ENCODE measurements at regions not wholly inside any gene's neighbourhood (a gene's known extent, or its start where the extent isn't known, plus 50 kb on each side); places are given as distances from the start of the nearest gene placed in this dataset.

DNA sequence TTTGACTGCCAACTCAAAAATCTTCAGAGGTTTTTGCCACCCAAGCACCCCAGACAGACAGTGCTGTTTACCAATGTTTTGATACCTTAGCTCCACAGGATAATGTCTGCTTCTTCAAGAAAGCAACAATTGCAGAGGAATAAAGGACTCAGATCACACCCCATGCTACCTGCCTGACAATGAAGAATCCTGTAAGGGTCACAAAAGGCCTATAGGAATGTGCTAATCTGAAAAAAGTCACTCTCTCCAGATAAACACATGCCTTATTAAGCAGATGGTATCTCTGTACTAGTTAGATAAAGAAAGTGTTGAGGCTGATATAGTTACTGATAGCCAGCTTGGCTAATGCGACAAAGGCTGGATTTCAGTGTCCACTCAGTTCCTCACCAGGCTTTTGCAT, 1076.7 kb upstream of the SORCS1 start:
- Mint-ChIP-seq H3K9me3 (peaks cover 17% of the 10 kb centered on the region), H3K4me1 (no peaks in the 10 kb centered on the region), H3K4me3 (no peak overlapping the region), H3K36me3 (no peaks in the 10 kb centered on the region), H3K27ac (no peak overlapping the region)
- ATAC-seq (no peak), DNase-seq (ENCODE audit: low spot score in 2 of 2) (no peak)

DNA sequence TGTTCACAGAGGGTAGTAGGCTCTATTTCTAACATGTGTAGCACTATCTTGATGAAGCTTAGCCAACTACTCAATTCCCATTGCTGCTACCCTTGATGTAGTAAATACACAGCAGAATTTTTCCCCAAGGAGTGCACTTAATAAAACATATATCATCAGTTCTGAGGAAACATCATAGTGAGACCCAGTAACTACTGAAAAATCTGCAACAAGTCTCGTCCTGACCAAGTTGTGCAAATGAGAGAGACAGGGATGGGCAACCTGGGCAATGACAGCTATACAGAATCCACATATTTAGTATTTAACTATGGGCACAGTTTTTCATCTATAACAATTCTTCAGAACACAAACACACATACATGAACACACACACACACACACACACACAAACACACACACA, 1073.8 kb upstream of the SORCS1 start:
- H3K36me3 Mint-ChIP-seq: no peaks in the 10 kb centered on the region
- DNase-seq (ENCODE audit: low spot score in 2 of 2) (no peak), ATAC-seq (no peak)
- peaks cover 20% of the 10 kb centered on the region for H3K9me3 Mint-ChIP-seq
- H3K4me1 Mint-ChIP-seq: no peaks in the 10 kb centered on the region
- no peak overlapping the region for H3K27ac Mint-ChIP-seq
- H3K4me3 Mint-ChIP-seq: no peak overlapping the region

DNA sequence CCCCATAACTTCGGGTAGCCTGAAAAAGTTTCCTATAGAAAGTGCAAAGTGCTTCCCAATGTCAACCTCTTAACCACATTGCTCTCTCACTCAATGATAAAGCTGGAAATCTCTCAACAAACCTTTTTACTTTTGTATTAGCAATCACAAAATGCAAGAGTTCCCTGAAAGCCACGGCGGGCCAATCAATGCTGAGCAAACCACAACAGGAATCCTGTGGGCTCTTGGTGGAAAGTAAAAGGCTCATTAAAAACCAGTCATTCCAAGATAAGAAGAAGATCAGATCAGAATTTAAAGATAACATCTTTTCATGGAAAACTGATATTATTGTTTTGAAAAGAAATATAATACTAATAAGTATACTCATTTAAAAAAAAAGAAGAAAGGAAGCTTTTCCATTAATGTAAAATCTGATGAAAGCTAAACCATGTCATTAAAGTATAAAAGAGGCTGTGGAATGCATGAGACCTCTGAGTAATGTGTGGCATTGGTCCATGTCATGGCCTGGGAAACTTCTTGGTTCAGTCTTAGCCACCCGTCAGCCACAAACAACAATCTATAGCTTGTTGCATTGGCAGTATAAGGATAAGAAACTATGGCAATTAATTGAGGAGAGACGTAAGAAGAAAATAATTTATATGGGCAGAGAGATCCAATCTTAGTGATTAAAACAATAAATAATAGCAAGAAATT, 1066.1 kb upstream of the SORCS1 start:
- DNase-seq (ENCODE audit: low spot score in 2 of 2) (no peak), ATAC-seq (no peak)
- Mint-ChIP-seq H3K4me1 (no peaks in the 10 kb centered on the region), H3K36me3 (no peaks in the 10 kb centered on the region), H3K9me3 (peaks cover 19% of the 10 kb centered on the region), H3K27ac (no peak overlapping the region), H3K4me3 (no peak overlapping the region)

DNA sequence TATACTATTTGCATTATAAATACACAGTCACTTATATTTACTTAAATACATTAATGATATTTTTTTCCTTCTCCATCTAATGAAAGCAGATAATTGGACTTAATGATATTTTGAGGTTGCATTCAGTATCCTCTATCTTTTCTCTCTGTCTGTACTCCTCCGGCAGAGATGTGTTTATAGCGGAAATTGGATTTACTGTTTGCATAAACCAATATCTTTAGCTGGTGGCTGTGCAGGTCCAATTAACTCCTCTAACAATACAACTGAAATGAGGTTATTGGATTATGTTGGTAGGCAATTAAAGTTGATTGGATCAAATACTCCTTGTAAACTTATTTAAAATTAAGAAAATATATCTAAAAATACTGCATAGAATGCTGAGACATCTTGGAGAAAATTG, 1044.2 kb upstream of the SORCS1 start:
- Mint-ChIP-seq H3K4me1 (no peaks in the 10 kb centered on the region), H3K9me3 (peaks cover 22% of the 10 kb centered on the region), H3K27ac (no peak overlapping the region), H3K36me3 (no peaks in the 10 kb centered on the region), H3K4me3 (no peak overlapping the region)
- DNase-seq (ENCODE audit: low spot score in 2 of 2): no peak
- ATAC-seq: no peak

DNA sequence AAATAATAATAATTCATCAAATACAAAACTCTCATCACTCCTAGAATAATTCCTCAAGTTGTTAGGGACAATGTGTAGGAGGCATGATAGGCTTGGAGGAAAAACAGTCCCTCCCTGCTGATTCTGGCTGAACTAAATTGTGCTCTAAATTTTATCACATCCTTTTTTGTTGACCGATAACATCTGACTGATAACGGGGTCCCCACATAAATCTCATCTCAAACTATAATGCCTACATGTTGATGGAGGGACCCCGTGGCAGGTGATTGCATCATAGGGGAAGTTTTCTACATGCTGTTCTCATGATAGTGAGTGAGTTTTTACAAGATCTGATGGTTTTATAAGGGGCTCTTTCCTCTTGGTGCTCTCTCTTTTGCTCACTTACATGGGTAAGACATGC, 1043.5 kb upstream of the SORCS1 start:
- Mint-ChIP-seq H3K4me1 (no peaks in the 10 kb centered on the region), H3K27ac (no peak overlapping the region), H3K36me3 (no peaks in the 10 kb centered on the region), H3K9me3 (peaks cover 22% of the 10 kb centered on the region), H3K4me3 (no peak overlapping the region)
- ATAC-seq: no peak
- no peak for DNase-seq (ENCODE audit: low spot score in 2 of 2)

DNA sequence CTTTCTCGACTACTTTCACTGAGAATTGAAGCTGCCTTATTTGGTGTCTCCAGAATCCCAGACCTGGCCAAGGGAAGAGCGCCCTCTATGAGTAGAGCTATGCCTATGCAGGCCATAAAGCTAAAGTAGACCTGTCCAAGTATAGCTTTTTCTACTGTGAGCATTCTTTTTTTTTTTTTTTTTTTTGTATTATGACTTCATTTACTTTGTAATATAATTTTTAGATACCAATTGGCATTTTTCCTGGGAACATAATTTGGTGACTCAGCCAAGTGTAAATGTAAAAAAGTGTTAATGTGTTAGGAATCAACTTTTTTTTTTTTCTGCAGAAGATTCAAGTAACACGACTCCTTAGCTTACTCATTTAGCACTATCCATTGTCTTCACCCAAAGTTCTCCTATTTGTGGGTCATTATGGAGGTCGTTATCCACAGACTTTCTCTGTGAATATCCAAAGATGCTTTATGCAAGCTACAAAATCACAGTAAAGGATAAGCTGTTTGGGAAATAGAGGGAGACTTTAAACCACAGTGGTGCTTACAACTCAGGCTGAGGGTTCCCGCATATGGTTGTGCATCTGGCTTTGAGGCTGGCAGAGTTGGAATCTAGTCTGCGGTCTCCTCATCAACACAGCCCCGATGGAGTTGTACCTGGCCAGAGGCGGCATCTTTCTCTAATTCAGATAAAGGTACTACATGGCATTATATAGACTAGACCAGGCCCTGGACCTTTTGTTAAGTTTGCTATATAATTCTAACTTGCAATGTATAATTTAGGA, 1040.2 kb upstream of the SORCS1 start:
- no peaks in the 10 kb centered on the region for H3K4me1 Mint-ChIP-seq
- DNase-seq (ENCODE audit: low spot score in 2 of 2) (no peak), ATAC-seq (no peak)
- H3K4me3 Mint-ChIP-seq: no peak overlapping the region
- H3K27ac Mint-ChIP-seq: no peak overlapping the region
- H3K36me3 Mint-ChIP-seq: no peaks in the 10 kb centered on the region
- peaks cover 21% of the 10 kb centered on the region for H3K9me3 Mint-ChIP-seq

DNA sequence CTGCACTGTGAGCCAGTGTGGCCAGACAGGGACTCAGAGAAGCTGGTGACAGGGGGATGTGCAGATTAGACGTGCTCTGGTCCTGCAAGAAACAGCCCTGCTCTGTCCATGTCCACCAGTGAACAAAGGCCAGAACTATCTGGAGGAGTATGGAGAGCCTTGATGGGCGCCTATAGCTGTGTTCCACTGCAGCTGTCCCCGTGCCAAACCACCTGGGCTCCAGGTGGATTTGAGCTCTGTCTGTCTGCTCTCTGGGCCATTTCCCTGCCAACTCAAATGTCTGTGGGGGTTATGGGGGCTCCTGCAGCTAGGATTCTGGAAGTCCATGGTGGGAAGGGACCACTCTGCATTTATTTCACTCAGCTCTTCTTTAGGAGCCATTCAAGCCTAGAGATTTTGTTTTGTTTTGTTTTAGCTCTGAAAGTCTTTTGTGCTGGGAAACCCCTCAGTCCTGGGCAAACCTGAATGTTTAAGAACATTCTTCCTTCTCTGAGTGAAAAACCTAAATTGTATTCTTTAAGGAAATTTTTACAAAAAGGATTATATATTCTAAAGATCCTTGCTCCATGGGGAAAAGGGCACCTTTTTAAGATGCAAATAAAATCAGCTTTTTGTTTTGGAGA, 1039.5 kb upstream of the SORCS1 start:
- Mint-ChIP-seq H3K36me3 (no peaks in the 10 kb centered on the region), H3K4me3 (no peak overlapping the region), H3K9me3 (peaks cover 21% of the 10 kb centered on the region), H3K4me1 (no peaks in the 10 kb centered on the region), H3K27ac (no peak overlapping the region)
- no peak for ATAC-seq
- DNase-seq (ENCODE audit: low spot score in 2 of 2): no peak

DNA sequence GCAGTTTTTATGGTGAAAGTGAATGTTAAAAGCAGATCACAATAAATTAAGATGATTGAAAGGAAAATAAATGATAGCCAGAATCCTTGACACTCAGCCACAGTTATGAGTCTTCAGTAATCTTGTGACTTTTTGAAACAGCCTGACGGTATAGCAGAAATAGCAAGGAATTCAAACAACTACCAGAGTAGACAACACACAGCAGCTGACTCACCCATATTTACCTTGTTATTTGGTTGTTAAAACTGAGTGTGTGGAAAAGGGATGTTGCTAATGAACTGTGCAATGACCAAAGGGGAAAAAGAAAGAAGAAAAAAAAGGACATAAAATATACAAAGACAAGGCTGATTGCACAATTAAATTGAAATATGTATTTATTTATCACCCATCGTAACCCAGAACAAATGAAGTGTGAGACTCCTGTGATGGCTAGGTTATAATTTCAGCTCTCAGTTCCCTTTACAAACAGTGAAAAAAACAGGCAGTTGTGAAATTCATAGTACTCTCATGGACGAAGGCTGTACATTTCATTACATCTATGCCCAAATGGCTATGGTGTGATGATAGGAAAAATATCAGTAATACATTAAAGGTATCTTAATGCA, 1023.0 kb upstream of the SORCS1 start:
- no peak overlapping the region for H3K4me3 Mint-ChIP-seq
- peaks cover 13% of the 10 kb centered on the region for H3K9me3 Mint-ChIP-seq
- no peaks in the 10 kb centered on the region for H3K36me3 Mint-ChIP-seq
- DNase-seq (ENCODE audit: low spot score in 2 of 2) (no peak), ATAC-seq (no peak)
- no peak overlapping the region for H3K27ac Mint-ChIP-seq
- H3K4me1 Mint-ChIP-seq: no peaks in the 10 kb centered on the region

DNA sequence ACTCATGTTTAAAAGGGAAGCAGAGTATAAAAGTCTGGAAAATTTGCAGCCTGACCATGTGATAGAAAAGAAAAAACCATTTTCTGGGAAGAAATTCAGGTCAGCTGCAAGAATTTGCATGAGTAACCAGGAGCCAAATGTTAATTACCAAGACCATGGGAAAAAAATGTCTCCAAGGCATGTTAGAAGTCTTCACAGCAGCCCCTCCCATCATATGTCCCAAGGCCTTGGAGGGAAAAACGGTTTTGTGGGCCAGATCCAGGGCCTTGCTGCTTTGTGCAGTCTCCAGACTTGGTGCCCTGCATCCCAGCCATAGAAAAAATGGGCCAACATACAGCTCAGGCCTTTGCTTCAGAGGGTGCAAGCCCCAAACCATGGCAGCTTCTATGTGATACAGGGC, 1019.6 kb upstream of the SORCS1 start:
- no peaks in the 10 kb centered on the region for H3K36me3 Mint-ChIP-seq

DNA sequence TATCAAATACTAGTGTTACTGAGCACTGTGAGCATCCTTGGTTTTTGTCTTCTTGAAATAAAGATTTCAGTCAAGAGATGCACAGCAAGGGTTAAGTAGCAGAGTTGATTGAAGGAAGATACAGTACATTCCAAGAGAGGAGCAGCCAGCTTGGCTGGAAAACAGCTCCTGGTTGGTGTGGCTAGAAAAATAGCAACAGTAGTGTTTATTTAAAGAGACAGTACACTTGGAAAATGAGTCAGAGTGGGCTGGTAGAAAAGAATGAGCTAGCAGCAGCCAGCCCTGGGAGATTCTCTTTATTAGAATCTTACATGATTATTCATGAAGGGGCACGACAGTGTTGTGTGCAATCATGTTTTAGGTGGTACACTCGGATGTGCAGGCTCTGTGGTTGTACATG, 1016.4 kb upstream of the SORCS1 start:
- no peak overlapping the region for H3K4me3 Mint-ChIP-seq
- H3K4me1 Mint-ChIP-seq: no peaks in the 10 kb centered on the region
- ATAC-seq: no peak

More for the DNA sequence above, 1019.6 kb upstream of the SORCS1 start:
- DNase-seq (ENCODE audit: low spot score in 2 of 2) (no peak), ATAC-seq (no peak)
- Mint-ChIP-seq H3K4me3 (no peak overlapping the region), H3K4me1 (no peaks in the 10 kb centered on the region), H3K27ac (no peak overlapping the region), H3K9me3 (peaks cover 13% of the 10 kb centered on the region)

DNA sequence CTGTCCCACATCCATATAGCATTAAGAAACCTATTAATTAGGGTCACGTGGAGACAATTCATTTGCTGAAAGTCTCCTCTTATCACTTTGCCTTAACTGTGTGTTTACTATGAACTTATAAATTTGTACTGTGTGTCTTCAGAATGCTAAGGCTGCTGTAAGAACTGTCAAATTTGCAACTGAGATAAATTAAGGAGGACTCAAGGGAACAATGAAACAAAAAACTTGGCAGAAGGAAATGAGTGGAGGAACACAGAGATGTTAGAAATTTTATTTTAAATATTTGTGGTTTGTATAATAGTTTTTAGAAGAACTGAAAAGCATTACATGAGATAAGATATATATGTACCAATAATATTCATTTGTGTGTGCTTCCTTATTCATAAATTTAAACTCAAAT, 1005.3 kb upstream of the SORCS1 start:
- H3K36me3 Mint-ChIP-seq: no peaks in the 10 kb centered on the region
- H3K9me3 Mint-ChIP-seq: peaks cover 22% of the 10 kb centered on the region
- no peak overlapping the region for H3K4me3 Mint-ChIP-seq
- no peak for DNase-seq (ENCODE audit: low spot score in 2 of 2)
- H3K27ac Mint-ChIP-seq: no peak overlapping the region
- ATAC-seq: no peak
- no peaks in the 10 kb centered on the region for H3K4me1 Mint-ChIP-seq

More for the DNA sequence above, 1016.4 kb upstream of the SORCS1 start:
- Mint-ChIP-seq H3K27ac (no peak overlapping the region), H3K9me3 (peaks cover 16% of the 10 kb centered on the region), H3K36me3 (no peaks in the 10 kb centered on the region)
- DNase-seq (ENCODE audit: low spot score in 2 of 2): no peak

DNA sequence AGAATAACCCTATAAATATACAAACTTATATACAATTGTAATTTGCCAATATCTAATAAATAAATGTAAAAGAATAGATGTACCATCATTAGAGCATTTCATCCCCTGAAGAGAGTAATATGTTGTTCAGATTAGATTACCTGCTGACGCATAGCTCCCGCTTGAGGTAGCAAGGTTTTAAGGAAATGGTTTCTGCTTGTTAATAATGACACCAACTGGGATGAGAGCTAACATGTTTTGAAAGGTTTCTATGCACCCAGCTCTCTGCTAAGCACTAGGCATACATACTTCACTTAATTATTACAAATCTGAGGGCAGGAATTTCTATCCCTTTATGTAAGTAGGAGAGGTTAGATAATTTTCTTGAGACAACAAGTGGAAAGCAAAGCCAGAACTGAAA, 1003.3 kb upstream of the SORCS1 start:
- H3K4me1 Mint-ChIP-seq: no peaks in the 10 kb centered on the region
- no peak for ATAC-seq

DNA sequence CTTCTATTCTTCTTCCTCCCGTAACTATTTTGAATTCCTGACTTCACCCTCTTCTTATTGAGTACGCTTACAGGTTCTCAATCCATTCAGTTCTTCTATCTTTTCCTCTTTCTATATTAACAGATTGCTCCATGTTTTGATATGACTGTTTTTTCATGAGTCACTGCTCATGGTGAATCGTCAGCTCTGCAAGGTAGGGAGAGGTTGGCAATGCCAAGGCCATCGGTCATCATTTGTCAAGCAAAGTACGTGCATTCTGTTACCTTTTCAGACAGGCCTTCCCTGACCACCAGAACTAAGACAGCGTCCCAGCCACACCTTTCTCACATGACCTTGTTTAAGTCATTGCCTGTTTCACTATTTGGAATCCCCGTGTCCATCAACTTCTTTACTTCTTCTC, 1001.9 kb upstream of the SORCS1 start:
- no peak overlapping the region for H3K4me3 Mint-ChIP-seq

More for the DNA sequence above, 1003.3 kb upstream of the SORCS1 start:
- Mint-ChIP-seq H3K36me3 (no peaks in the 10 kb centered on the region), H3K9me3 (peaks cover 27% of the 10 kb centered on the region), H3K27ac (no peak overlapping the region), H3K4me3 (no peak overlapping the region)
- no peak for DNase-seq (ENCODE audit: low spot score in 2 of 2)

DNA sequence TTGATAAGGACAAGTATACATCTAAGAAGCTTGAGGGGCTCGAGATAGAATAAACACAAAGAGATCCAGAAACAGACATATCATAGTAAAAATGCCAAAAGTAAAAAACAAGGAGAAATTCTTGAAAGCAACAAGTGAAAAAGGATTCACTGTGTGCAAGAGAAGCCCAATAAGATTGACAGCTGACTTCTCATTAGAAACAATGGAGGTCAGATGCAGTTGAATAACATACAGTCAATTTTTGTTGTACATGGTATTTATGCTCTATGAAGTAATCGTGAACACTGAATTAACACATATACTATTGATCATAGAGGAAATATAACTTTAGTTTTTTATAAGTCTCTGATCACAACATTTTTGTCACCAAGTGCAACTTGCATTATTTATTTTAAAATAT, 982.8 kb upstream of the SORCS1 start:
- Mint-ChIP-seq H3K36me3 (no peaks in the 10 kb centered on the region), H3K9me3 (peaks cover 14% of the 10 kb centered on the region), H3K27ac (no peak overlapping the region), H3K4me1 (no peaks in the 10 kb centered on the region), H3K4me3 (no peak overlapping the region)
- no peak for DNase-seq (ENCODE audit: low spot score in 2 of 2)
- no peak for ATAC-seq

More for the DNA sequence above, 1001.9 kb upstream of the SORCS1 start:
- no peaks in the 10 kb centered on the region for H3K36me3 Mint-ChIP-seq
- peaks cover 27% of the 10 kb centered on the region for H3K9me3 Mint-ChIP-seq
- H3K4me1 Mint-ChIP-seq: no peaks in the 10 kb centered on the region
- H3K27ac Mint-ChIP-seq: no peak overlapping the region
- ATAC-seq (no peak), DNase-seq (ENCODE audit: low spot score in 2 of 2) (no peak)

DNA sequence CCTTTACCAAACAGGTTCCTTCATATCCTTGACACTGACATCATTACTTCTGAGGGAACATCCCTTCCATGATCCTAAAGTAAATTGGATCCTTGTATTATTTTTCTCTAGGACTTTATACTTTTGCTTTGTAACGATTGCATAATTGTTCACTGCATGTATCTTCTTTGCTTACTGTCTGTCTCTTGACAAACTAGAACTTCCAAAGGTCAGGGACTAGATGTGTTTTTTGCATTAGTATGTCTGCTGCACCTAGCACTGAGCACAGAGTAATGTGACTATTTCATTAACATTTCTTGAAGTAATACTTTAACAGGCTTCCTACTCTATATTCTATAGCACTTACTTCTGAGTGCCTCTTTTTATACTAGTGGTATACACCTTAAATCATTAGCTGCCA, 976.6 kb upstream of the SORCS1 start:
- no peaks in the 10 kb centered on the region for H3K4me1 Mint-ChIP-seq
- peaks cover 8% of the 10 kb centered on the region for H3K9me3 Mint-ChIP-seq
- no peak overlapping the region for H3K27ac Mint-ChIP-seq
- H3K4me3 Mint-ChIP-seq: no peak overlapping the region
- ATAC-seq (no peak), DNase-seq (ENCODE audit: low spot score in 2 of 2) (no peak)
- H3K36me3 Mint-ChIP-seq: no peaks in the 10 kb centered on the region

Data from stimulated activated effector memory CD8-positive, alpha-beta T cell treated with anti-CD3 and anti-CD28 coated beads, Interleukin-12 subunit alpha, Interleukin-12 subunit beta, amount 100 ng/mL, for 72 hours (primary cell).